ENCODE measurements at regions not wholly inside any gene's neighbourhood (a gene's known extent, or its start where the extent isn't known, plus 50 kb on each side); places are given as distances from the start of the nearest gene placed in this dataset.

DNA sequence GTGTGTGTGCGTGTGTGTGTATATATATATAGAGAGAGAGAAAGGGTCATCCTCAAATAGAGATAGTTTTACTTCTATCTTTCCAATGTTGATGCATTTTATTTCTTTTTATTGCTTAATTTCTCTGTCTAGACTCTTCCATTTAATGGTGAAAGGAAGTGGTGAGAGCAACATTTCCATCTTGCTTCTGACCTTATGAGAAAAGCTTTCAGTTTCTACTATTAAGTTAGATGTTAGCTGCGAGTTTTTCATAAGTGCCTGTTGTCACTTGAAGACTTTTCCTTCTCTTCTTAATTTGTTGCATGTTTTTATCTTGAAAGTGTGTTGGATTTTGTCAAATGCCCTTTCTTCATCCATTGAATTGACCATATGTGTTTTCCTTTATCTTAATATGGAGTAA lies 304.4 kb upstream of the FAR2 start:
- TF ChIP-seq YY1 (IDR thresholded peaks at IDR 0.05; ENCODE audit: low read depth) (no peak), NFIC (IDR thresholded peaks at IDR 0.05) (no peak), ZBTB7A (IDR thresholded peaks at IDR 0.05; ENCODE audit: low read depth) (no peak), CEBPB (IDR thresholded peaks at IDR 0.05) (no peak), EGR1 (IDR thresholded peaks at IDR 0.05) (no peak), CREB1 (IDR thresholded peaks at IDR 0.05; ENCODE audit: low read depth) (no peak), TEAD4 (IDR thresholded peaks at IDR 0.05) (no peak)
- TF ChIP-seq, protein P1, sequence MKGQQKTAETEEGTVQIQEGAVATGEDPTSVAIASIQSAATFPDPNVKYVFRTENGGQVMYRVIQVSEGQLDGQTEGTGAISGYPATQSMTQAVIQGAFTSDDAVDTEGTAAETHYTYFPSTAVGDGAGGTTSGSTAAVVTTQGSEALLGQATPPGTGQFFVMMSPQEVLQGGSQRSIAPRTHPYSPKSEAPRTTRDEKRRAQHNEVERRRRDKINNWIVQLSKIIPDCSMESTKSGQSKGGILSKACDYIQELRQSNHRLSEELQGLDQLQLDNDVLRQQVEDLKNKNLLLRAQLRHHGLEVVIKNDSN (IDR thresholded peaks at IDR 0.05), result no peak
- TF ChIP-seq, protein P2, sequence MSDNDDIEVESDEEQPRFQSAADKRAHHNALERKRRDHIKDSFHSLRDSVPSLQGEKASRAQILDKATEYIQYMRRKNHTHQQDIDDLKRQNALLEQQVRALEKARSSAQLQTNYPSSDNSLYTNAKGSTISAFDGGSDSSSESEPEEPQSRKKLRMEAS (IDR thresholded peaks at IDR 0.05), result no peak

DNA sequence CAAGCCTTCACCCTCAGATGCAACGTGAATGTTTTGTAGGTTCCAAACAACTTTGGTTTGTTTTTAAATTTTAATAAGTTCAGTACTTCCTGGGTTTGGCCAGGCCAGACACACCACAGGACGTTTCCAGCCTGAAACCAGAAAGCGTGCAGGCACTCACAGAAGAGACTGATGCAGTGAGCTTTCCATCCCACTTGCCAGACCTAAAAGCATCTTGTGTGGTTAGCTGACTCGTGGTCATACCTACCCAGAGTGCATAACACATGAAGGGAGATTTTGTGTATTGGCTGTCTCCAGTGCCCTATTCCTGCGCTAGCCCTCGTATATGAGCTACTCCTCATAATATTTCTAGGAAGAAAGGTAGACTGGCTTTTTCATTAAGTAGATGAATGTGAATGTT lies 297.3 kb upstream of the FAR2 start:
- TF ChIP-seq YY1 (IDR thresholded peaks at IDR 0.05; ENCODE audit: low read depth) (no peak), ZBTB7A (IDR thresholded peaks at IDR 0.05; ENCODE audit: low read depth) (no peak), EGR1 (IDR thresholded peaks at IDR 0.05) (no peak), TEAD4 (IDR thresholded peaks at IDR 0.05) (no peak), TAF1 (IDR thresholded peaks at IDR 0.05; ENCODE audit: low read depth) (no peak)
- TF ChIP-seq, protein P3, sequence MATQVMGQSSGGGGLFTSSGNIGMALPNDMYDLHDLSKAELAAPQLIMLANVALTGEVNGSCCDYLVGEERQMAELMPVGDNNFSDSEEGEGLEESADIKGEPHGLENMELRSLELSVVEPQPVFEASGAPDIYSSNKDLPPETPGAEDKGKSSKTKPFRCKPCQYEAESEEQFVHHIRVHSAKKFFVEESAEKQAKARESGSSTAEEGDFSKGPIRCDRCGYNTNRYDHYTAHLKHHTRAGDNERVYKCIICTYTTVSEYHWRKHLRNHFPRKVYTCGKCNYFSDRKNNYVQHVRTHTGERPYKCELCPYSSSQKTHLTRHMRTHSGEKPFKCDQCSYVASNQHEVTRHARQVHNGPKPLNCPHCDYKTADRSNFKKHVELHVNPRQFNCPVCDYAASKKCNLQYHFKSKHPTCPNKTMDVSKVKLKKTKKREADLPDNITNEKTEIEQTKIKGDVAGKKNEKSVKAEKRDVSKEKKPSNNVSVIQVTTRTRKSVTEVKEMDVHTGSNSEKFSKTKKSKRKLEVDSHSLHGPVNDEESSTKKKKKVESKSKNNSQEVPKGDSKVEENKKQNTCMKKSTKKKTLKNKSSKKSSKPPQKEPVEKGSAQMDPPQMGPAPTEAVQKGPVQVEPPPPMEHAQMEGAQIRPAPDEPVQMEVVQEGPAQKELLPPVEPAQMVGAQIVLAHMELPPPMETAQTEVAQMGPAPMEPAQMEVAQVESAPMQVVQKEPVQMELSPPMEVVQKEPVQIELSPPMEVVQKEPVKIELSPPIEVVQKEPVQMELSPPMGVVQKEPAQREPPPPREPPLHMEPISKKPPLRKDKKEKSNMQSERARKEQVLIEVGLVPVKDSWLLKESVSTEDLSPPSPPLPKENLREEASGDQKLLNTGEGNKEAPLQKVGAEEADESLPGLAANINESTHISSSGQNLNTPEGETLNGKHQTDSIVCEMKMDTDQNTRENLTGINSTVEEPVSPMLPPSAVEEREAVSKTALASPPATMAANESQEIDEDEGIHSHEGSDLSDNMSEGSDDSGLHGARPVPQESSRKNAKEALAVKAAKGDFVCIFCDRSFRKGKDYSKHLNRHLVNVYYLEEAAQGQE (IDR thresholded peaks at IDR 0.05; ENCODE audit: low read depth), result no peak

DNA sequence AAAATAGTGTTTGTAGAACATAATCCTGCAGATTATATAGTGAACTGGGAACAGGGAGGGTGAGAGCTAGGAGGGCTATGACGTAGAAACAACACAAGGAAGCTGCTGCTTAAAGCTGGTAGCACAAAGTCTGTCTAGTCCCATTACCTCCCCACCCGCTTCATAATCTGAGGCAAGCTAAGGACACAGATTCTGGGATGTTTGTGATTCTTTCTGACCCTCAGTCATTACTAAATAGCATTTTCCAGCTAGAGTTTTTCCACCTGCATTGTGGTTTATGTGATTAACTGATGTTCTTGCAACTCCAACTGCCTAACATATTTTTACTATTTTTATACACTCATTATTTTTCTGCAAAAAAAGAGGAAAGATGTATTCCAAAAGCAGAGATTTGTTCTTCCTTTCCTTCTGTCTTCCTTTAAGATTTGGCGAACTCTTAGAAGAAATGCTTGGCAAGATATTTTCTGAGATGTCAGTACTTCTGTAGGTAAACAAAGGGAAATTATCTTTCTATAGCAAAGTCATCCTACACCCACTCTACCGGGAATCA lies 293.2 kb upstream of the FAR2 start:
- no peak for TF ChIP-seq NFIC (IDR thresholded peaks at IDR 0.05)
- no peak for TF ChIP-seq ZBTB7A (IDR thresholded peaks at IDR 0.05; ENCODE audit: low read depth)
- TF ChIP-seq YY1 (IDR thresholded peaks at IDR 0.05; ENCODE audit: low read depth), result no peak
- no peak for TF ChIP-seq FOXM1 (IDR thresholded peaks at IDR 0.05; ENCODE audit: borderline replicate concordance, low read depth)
- TF ChIP-seq TAF1 (IDR thresholded peaks at IDR 0.05; ENCODE audit: low read depth), result no peak
- TF ChIP-seq, protein P1 (IDR thresholded peaks at IDR 0.05), result no peak
- no peak for TF ChIP-seq TCF12 (IDR thresholded peaks at IDR 0.05; ENCODE audit: low read depth)
- TF ChIP-seq EP300 (IDR thresholded peaks at IDR 0.05; ENCODE audit: borderline replicate concordance), result no peak
- no peak for TF ChIP-seq CREB1 (IDR thresholded peaks at IDR 0.05; ENCODE audit: low read depth)
- TF ChIP-seq EGR1 (IDR thresholded peaks at IDR 0.05), result no peak
- TF ChIP-seq, protein P3 (IDR thresholded peaks at IDR 0.05; ENCODE audit: low read depth), result no peak
- TF ChIP-seq, protein P2 (IDR thresholded peaks at IDR 0.05), result no peak
- no peak for TF ChIP-seq CEBPB (IDR thresholded peaks at IDR 0.05)

DNA sequence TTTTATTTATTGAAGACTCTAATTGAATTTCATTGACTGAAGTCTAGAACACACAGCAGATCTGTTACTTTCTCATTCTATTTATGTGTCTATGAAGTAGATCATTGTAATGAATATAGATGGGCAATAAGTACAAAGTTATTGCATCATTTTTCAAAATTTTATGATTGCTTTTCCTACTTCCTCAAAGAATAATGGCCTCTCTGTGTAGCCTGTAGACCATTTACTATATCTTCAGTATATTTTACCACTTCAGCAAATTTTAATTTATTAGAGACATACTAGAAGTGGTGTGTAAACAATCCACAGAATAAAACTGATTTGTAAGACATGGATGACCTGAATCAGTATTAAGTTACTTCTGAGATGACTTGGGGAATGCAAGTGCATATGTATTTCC lies 291.7 kb upstream of the FAR2 start:
- TF ChIP-seq, protein P3 (IDR thresholded peaks at IDR 0.05; ENCODE audit: low read depth), result no peak
- TF ChIP-seq ZBTB7A (IDR thresholded peaks at IDR 0.05; ENCODE audit: low read depth) (no peak), EP300 (IDR thresholded peaks at IDR 0.05; ENCODE audit: borderline replicate concordance) (no peak)

DNA sequence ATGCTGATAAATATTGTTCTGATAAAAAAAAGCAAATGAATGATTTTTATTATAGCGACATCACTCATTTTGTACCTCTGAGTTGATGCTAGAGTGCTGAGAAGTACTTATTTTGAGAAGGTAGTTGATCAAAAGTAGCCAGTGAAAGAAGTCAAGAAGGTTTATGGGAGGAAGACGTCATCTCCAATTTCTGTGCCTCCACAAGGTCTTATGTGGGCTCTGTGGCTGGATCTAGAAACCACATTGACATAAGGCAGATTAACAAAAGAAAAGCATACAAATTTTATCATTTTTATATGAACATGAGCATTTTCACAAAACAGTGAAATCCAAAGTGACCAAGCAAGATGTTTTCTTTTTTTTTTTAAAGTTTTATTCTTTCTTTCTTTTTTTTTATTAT lies 289.5 kb upstream of the FAR2 start:
- TF ChIP-seq TAF1 (IDR thresholded peaks at IDR 0.05; ENCODE audit: low read depth), result no peak
- TF ChIP-seq, protein P1 (IDR thresholded peaks at IDR 0.05), result no peak

Data from Ishikawa (cell line).